ENCODE measurements at regions not wholly inside any gene's neighbourhood (a gene's known extent, or its start where the extent isn't known, plus 50 kb on each side); places are given as distances from the start of the nearest gene placed in this dataset.

DNA sequence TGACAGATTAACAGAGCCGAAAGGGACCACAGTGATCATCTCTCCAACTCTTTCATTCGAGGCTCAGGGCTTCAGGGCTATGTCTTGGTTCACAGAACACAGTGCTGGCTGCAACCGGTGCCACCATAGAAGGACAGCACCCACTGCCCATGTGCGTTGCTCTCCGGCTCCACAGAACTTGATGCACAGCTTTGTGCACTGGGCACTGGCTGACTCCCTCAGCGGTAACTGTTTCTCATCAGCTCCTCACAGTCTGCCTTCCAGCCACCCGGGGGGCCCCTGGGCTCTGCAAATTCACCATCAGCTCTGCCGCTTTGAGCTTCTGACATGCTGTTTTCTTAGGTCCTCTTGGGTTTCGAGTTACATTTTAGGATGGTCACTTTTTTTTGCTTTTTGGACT, 124.3 kb upstream of the RAB12 start:
- 73% methylated on average over 6 of the region's 9 CpGs; no CpG with 5 or more reads in 1 of the 2 experiments for WGBS, 2 experiments (ENCODE audit: extremely low coverage in 2 of 2, insufficient read length in 1 of 2)
- POLR2A ChIA-PET (ENCODE audit: unreplicated experiment), result no interaction called here

More for the DNA sequence above, 124.3 kb upstream of the RAB12 start:
- TF ChIP-seq MXI1 (IDR thresholded peaks at IDR 0.05; ENCODE audit: borderline replicate concordance, low read depth, low read length) (no peak), CTCF (conservative IDR thresholded peaks at IDR 0.05; ENCODE audit: low read depth, low read length) (no peak), CEBPB (IDR thresholded peaks at IDR 0.05; ENCODE audit: low read depth, low read length) (no peak)
- no peak overlapping the region for H2AK9ac ChIP-seq (replicated peaks; ENCODE audit: low read depth, low read length, poor library complexity)
- H3K27ac ChIP-seq (ENCODE audit: insufficient read depth, low read length), result no peak overlapping the region
- CTCF ChIA-PET, result no interaction called here
- H2BK120ac ChIP-seq (ENCODE audit: low read depth, low read length), result no peak overlapping the region
- no peaks in the 10 kb centered on the region for H3K9me3 ChIP-seq (ENCODE audit: control insufficient read depth, insufficient read depth, low read length)
- no peaks in the 10 kb centered on the region for H3K36me3 ChIP-seq (ENCODE audit: control insufficient read depth, insufficient read depth, low read length)
- no peak overlapping the region for H4K5ac ChIP-seq (ENCODE audit: low read depth, low read length)
- no peak overlapping the region for H3K18ac ChIP-seq (ENCODE audit: low read depth, low read length)
- no peak overlapping the region for H3K56ac ChIP-seq (ENCODE audit: extremely low read depth, insufficient read depth, low read length)
- no peak overlapping the region for H2BK15ac ChIP-seq (ENCODE audit: low read depth, low read length)
- no peak overlapping the region for H3K9ac ChIP-seq (ENCODE audit: low read depth, low read length)
- H4K20me1 ChIP-seq (ENCODE audit: insufficient read depth, low read length), result no peaks in the 10 kb centered on the region; the same call in 1 of the 2 replicates
- no peak overlapping the region for H3K23ac ChIP-seq (ENCODE audit: low read depth, low read length)
- intact Hi-C loops (cut with micrococcal nuclease), result loop anchor here (5.0 kb wide), 1 partner anchor 403 kb away; no protein-coding TSS in a partner anchor
- no peak overlapping the region for H3K4me2 ChIP-seq (ENCODE audit: low read depth, low read length)
- no peak overlapping the region for H3K14ac ChIP-seq (replicated peaks; ENCODE audit: low read depth, low read length)
- no peak for ATAC-seq (ENCODE audit: low read depth)
- H2BK20ac ChIP-seq (ENCODE audit: low read depth, low read length), result no peak overlapping the region
- dilution Hi-C loops (cut with HindIII; ENCODE audit: low sequenced_read_pairs, unreplicated experiment), result no loop called here
- H2BK5ac ChIP-seq (ENCODE audit: low read depth, low read length, poor library complexity, severe bottlenecking), result no peak overlapping the region
- H2AK5ac ChIP-seq (ENCODE audit: low read depth, low read length), result no peak overlapping the region
- H4K8ac ChIP-seq (ENCODE audit: low read depth in 2 of 2, low read length in 2 of 2), result no peak overlapping the region
- BruUV-seq (replicated peaks), result no TSS peak
- no peaks in the 10 kb centered on the region for H3K9me1 ChIP-seq (ENCODE audit: insufficient read depth, low read length)
- H4K91ac ChIP-seq (ENCODE audit: insufficient read depth, low read depth, low read length), result no peak overlapping the region
- no peak overlapping the region for H3K4me3 ChIP-seq (ENCODE audit: insufficient read depth, low read depth, low read length)
- no peaks in the 10 kb centered on the region for H3K79me1 ChIP-seq (ENCODE audit: low read depth in 1 of 2, low read length in 2 of 2)
- no peak overlapping the region for H3K4ac ChIP-seq (ENCODE audit: low read depth, low read length)
- H2AFZ ChIP-seq (replicated peaks; ENCODE audit: low read length, poor library complexity), result no peak overlapping the region
- in situ Hi-C loops (cut with MboI; ENCODE audit: low sequenced_read_pairs), result loop anchor here (10.0 kb wide), 1 partner anchor 1260 kb away; no protein-coding TSS in a partner anchor
- peaks cover 17% of the 10 kb centered on the region for H3K27me3 ChIP-seq (ENCODE audit: control insufficient read depth, insufficient read depth, low read length)
- no peaks in the 10 kb centered on the region for H3K4me1 ChIP-seq (ENCODE audit: control insufficient read depth, insufficient read depth, low read length)
- no peak for DNase-seq
